GM12891 (cell line): ENCODE measurements at regions not wholly inside any gene's neighbourhood (a gene's known extent, or its start where the extent isn't known, plus 50 kb on each side); places are given as distances from the start of the nearest gene placed in this dataset.

ENCODE experiments used
- POLR2A ChIP-seq: IDR thresholded peaks from 2 replicates; pipeline ENCODE4 v1.6.1; 2011; ENCODE audit warnings: low read depth, low read length, control low read depth
- POLR2AphosphoS5 ChIP-seq: IDR thresholded peaks from 2 replicates; pipeline ENCODE4 v1.6.1; 2011; ENCODE audit warnings: low read depth, low read length, control low read depth
- SPI1 ChIP-seq: IDR thresholded peaks from 2 replicates; pipeline ENCODE4 v1.6.1; 2011; ENCODE audit warnings: low read depth, low read length, control low read depth
- TAF1 ChIP-seq: IDR thresholded peaks from 2 replicates; pipeline ENCODE4 v1.6.1; 2011; ENCODE audit warnings: low read depth, low read length, control low read depth

GRCh38 chr6:9522101-9522500 is 892.8 kb downstream of the TFAP2A start:
- TF ChIP-seq TAF1 (no peak), POLR2A (no peak), POLR2AphosphoS5 (no peak), SPI1 (no peak)
